GM18907 (cell line): ENCODE measurements at regions not wholly inside any gene's neighbourhood (a gene's known extent, or its start where the extent isn't known, plus 50 kb on each side); places are given as distances from the start of the nearest gene placed in this dataset.
A peak's percentile ranks its signal among the peaks of the same experiment; 100 is the strongest.

Experiments
- ATAC-seq: cut with Tn5 transposase; IDR thresholded peaks from one replicate; pipeline ENCODE4 v1.9.1; 2021; ENCODE audit warnings: mild to moderate bottlenecking, moderate library complexity; ENCODE audit not compliant: unreplicated experiment

GRCh38 chr6:149176971-149177667 lies 140.4 kb upstream of the TAB2 start:
- no peak for ATAC-seq

DNA sequence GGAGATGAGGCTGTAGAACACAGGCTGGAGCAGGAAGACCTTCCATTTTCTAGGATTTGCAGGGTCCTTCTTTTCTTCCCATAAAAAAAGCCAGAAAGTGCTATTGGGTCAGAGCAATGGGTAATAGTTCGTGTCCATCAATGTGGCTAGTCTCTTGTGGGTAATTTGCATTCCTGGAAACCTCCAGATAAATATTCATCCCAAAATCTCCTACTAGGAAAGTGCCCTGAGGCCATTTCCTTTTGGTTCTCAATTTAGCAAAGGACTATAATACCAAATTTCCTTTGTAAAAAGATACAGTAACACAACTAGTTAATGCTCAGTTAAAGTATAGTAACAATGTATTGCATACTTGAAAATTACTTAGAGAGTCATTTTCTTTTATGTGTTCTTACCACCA lies 138.1 kb upstream of the TAB2 start:
- ATAC-seq = no peak

GRCh38 chr6:149181304-149181703 lies 136.2 kb upstream of the TAB2 start:
- ATAC-seq = no peak

- no peak for ATAC-seq
These were observed 135.2 kb upstream of the TAB2 start for GRCh38 chr6:149182262-149182661.

DNA sequence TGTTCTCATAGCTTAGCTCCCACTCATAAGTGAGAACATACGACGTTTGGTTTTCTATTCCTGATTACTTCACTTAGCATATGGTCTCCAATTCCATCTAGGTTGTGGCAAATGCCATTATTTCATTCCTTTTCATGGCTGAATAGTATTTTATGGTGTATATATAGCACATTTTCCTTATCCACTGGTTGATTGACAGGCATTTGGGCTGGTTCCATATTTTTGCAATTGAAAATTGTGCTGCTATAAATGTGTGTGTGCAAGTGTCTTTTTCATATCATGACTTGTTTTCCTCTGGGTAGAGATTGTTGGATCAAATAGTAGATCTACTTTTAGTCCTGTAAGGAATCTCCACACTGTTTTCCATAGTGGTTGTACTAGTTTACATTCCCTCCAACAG lies 133.0 kb upstream of the TAB2 start:
- ATAC-seq = no peak

DNA sequence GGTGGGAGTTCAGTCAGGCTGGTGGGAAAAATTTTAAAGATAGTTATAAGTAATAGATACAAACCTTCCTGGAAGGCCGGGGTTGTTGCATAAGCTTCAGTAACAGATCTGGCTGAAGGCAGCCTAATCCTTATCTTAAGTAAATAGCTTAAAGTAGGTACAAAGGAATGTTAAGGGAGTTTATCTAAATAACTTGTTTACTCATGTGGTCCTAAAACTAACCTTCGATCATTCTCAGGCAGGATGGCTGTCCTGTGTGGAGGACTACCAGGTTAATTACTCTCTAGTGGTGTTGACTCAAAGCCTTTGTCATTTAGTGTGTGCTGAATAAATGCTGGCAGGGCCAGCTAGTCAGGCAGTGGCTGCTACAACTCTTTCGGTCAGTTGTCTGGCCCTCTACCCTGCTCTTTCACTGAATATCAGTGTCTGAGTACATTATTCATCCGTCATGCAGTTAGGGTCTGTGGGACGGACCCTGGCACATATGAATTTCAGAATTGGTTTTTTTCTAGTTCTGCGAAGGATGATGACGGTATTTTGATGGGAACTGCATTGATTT lies 131.6 kb upstream of the TAB2 start:
- ATAC-seq = no peak

DNA sequence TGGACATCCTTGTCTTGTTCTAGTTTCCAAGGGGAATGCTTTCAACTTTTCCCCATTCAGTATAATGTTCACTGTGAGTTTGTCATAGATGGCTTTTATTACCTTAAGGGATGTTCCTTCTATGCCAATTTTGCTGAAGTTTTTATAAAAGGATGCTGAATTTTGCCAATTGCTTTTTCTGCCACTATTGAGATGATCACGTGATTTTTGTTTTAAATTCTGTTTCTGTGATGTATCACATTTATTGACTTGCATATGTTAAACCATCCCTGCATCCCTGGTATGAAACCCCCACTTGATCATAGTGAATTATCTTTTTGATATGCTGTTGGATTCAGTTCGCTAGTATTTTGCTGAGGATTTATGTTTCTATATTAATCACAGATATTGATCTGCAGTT lies 130.6 kb upstream of the TAB2 start:
- no peak for ATAC-seq

GRCh38 chr6:149190224-149190831 lies 127.2 kb upstream of the TAB2 start:
- ATAC-seq = peak; percentile 63

- ATAC-seq = no peak
These were observed 122.5 kb upstream of the TAB2 start for GRCh38 chr6:149194820-149195558.

- ATAC-seq = no peak
These were observed 121.4 kb upstream of the TAB2 start for GRCh38 chr6:149196091-149196490.

GRCh38 chr6:149197482-149197881 lies 120.0 kb upstream of the TAB2 start:
- no peak for ATAC-seq

GRCh38 chr6:149198265-149198664 lies 119.2 kb upstream of the TAB2 start:
- no peak for ATAC-seq

DNA sequence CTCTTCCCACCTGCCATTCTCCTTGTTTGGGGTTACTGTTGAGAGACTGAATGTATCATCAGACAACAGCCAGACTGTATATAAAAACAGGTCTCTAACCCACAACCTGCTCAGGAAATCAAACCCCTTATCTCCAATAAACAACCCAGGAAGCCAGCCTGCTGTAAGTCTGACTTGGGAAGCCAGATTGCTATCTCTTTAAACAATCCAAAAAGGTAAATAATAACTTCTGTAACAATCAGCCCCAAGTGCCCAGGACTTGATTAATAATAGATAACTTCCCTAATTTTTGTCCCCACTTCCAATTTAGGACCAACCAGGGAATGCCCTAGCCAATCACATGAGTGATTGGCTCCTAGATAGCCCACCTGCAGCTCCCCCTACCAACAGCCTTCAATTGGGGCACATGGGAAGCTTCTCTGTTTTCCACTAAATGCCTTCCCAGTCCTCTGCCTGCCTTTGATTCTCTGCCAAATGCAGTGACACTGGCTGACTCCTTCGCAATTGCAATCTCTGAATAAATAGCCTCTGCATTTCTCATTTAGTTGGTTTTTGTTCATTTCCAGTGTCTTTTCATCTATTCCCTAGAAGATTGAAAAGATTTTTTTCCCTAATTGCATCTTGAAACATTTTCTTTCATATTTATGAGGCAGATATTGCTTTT lies 117.1 kb upstream of the TAB2 start:
- no peak for ATAC-seq

GRCh38 chr6:149201068-149201655 lies 116.3 kb upstream of the TAB2 start:
- ATAC-seq = no peak

GRCh38 chr6:149202100-149202499 lies 115.4 kb upstream of the TAB2 start:
- ATAC-seq = no peak

DNA sequence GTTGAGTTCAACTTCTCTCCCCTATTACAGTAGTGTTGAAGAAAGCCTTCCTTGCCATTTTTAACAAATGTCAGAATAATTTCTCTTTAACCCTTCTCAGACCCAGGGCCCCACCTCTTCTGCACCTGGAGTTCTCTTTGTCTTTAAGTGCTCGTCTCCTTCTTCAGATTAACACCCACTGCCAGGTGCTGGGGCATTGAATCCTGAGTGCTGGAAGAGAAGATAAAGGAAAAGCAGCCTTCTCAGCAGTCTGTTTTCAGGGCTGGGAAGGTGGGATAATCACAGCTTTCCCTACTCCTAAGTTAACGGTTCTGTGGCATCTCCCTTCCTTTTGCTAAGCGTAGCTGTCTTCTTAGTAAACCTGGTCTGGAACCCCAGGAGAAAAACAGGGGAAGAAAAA lies 114.6 kb upstream of the TAB2 start:
- no peak for ATAC-seq

GRCh38 chr6:149203509-149203908 lies 114.0 kb upstream of the TAB2 start:
- ATAC-seq = no peak

- no peak for ATAC-seq
These were observed 109.3 kb upstream of the TAB2 start for GRCh38 chr6:149208134-149208601.

GRCh38 chr6:149209871-149210775 lies 107.4 kb upstream of the TAB2 start:
- ATAC-seq = no peak

DNA sequence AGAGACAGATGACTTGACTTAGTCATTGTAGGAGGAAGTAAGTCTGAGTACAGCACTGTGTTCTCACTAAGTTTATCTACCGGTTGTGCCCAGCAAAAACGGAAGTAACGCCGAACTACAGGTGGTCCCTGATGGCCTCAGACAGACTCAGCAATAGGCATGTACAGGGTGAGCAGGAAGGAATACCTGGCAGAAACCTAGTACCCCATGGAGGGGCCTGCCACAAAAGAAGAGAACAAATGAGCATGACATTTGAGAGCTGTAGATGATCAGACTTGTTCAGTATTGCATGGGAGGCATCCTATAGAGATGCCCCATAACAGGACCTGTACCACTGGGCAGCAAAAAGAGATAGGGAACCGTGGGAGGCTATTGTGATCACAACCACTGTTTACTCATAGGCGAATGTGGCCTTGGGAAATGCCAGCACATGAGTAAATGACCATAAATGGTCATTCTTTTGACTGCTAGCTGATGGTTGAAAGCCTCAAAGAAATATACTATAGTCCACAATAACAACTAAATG lies 106.4 kb upstream of the TAB2 start:
- peak; percentile 72 for ATAC-seq
